ENCODE measurements at regions not wholly inside any gene's neighbourhood (a gene's known extent, or its start where the extent isn't known, plus 50 kb on each side); places are given as distances from the start of the nearest gene placed in this dataset.

GRCh38 chr6:68189217-68189815 lies 445.8 kb upstream of the ADGRB3 start:
- CTCF ChIA-PET, result no interaction called here
- Histone ChIP-seq H3K4me2 (ENCODE audit: insufficient read depth, low read length) (no peak overlapping the region), H3K4me1 (ENCODE audit: control insufficient read depth, extremely low read depth, insufficient read depth, low read length) (no peaks in the 10 kb centered on the region), H3K9me1 (replicated peaks; ENCODE audit: control insufficient read depth, extremely low read depth, insufficient read depth, low read length) (no peaks in the 10 kb centered on the region), H3K9me3 (replicated peaks; ENCODE audit: control insufficient read depth, insufficient read depth, low read length) (no peaks in the 10 kb centered on the region), H3K27me3 (ENCODE audit: control insufficient read depth in 2 of 2, insufficient read depth in 2 of 2, low read length in 2 of 2) (no peaks in the 10 kb centered on the region), H3K4me3 (replicated peaks in 1 of 3; ENCODE audit: insufficient read depth in 1 of 3, low read depth in 1 of 3, low read length in 3 of 3) (no peak overlapping the region), H3K9ac (replicated peaks; ENCODE audit: extremely low read depth, insufficient read depth, low read length) (no peak overlapping the region), H2AFZ (ENCODE audit: low read depth, low read length) (no peak overlapping the region), H3K27ac (ENCODE audit: insufficient read depth, low read depth, low read length) (no peak overlapping the region), H3K79me2 (ENCODE audit: control insufficient read depth, insufficient read depth, low read length) (no peaks in the 10 kb centered on the region), H4K20me1 (replicated peaks; ENCODE audit: control insufficient read depth, extremely low read depth, insufficient read depth, low read length) (no peaks in the 10 kb centered on the region), H3K36me3 (ENCODE audit: control insufficient read depth in 2 of 2, extremely low read depth in 1 of 2, insufficient read depth in 2 of 2, low read length in 2 of 2) (no peaks in the 10 kb centered on the region)
- no TSS peak for BruUV-seq (replicated peaks)
- DNase-seq (ENCODE audit: low read depth, low spot score) (no peak), FAIRE-seq (no peak)
- TF ChIP-seq EZH2 (IDR thresholded peaks at IDR 0.05; ENCODE audit: borderline replicate concordance, low read depth, low read length, severe bottlenecking) (no peak), FOS (IDR thresholded peaks at IDR 0.05; ENCODE audit: borderline replicate concordance, insufficient read depth, low read length) (no peak), GATA2 (IDR thresholded peaks at IDR 0.05; ENCODE audit: insufficient read depth, insufficient read length, low read depth, low read length) (no peak), CTCF (IDR thresholded peaks at IDR 0.05; ENCODE audit: extremely low read depth in 1 of 2, insufficient read depth in 1 of 2, low read depth in 1 of 2, low read length in 2 of 2) (no peak), MYC (IDR thresholded peaks at IDR 0.05; ENCODE audit: low read depth, low read length) (no peak), POLR2AphosphoS5 (IDR thresholded peaks at IDR 0.05; ENCODE audit: insufficient read depth, low read depth, low read length) (no peak), MAX (IDR thresholded peaks at IDR 0.05; ENCODE audit: insufficient read depth, insufficient read length) (no peak), POLR2A (IDR thresholded peaks at IDR 0.05; ENCODE audit: low read depth, low read length) (no peak)
- intact Hi-C loops (cut with micrococcal nuclease), result no loop called here
- dilution Hi-C loops (cut with MboI; ENCODE audit: extremely low pct_ligation_motif_present, low sequenced_read_pairs), result no loop called here
- POLR2A ChIA-PET, result no interaction called here

Measured in endothelial cell of umbilical vein (primary cell).